ENCODE measurements at regions not wholly inside any gene's neighbourhood (a gene's known extent, or its start where the extent isn't known, plus 50 kb on each side); places are given as distances from the start of the nearest gene placed in this dataset.

- peak in 1 of 2 donors; percentile 30 for DNase-seq
Measured at GRCh38 chr5:74250304-74251102, 390.0 kb downstream of the ENC1 start.

GRCh38 chr5:74248576-74248975 lies 392.0 kb downstream of the ENC1 start:
- DNase-seq = no peak

- no peak for DNase-seq
Measured at GRCh38 chr5:74244406-74244805, 396.1 kb downstream of the ENC1 start.

- DNase-seq = no peak
Measured at GRCh38 chr5:74243634-74244033, 396.9 kb downstream of the ENC1 start.

GRCh38 chr5:74242516-74242915 lies 398.0 kb downstream of the ENC1 start:
- no peak for DNase-seq

- no peak for DNase-seq
Measured at GRCh38 chr5:74241751-74242140, 398.8 kb downstream of the ENC1 start.

GRCh38 chr5:74240783-74241750 lies 399.5 kb downstream of the ENC1 start:
- peak in 1 of 2 donors; percentile 11 for DNase-seq

- DNase-seq = peak in 1 of 2 donors; percentile 93
Measured at GRCh38 chr5:74239261-74239660, 401.3 kb downstream of the ENC1 start.

- DNase-seq = no peak
Measured at GRCh38 chr5:74237571-74238145, 402.9 kb downstream of the ENC1 start.

GRCh38 chr5:74235552-74235951 lies 405.0 kb downstream of the ENC1 start:
- DNase-seq = no peak

- no peak for DNase-seq
Measured at GRCh38 chr5:74233571-74233970, 407.0 kb downstream of the ENC1 start.

- no peak for DNase-seq
Measured at GRCh38 chr5:74233091-74233490, 407.4 kb downstream of the ENC1 start.

- no peak for DNase-seq
Measured at GRCh38 chr5:74232276-74232675, 408.3 kb downstream of the ENC1 start.

- no peak for DNase-seq
Measured at GRCh38 chr5:74231697-74232096, 408.8 kb downstream of the ENC1 start.

GRCh38 chr5:74226716-74227485 lies 413.6 kb downstream of the ENC1 start:
- DNase-seq = no peak

- no peak for DNase-seq
Measured at GRCh38 chr5:74225587-74225986, 414.9 kb downstream of the ENC1 start.

GRCh38 chr5:74224331-74224730 lies 416.2 kb downstream of the ENC1 start:
- DNase-seq = no peak

GRCh38 chr5:74222806-74223205 lies 417.7 kb downstream of the ENC1 start:
- DNase-seq = no peak

GRCh38 chr5:74221413-74221812 lies 419.1 kb downstream of the ENC1 start:
- DNase-seq = no peak

- no peak for DNase-seq
Measured at GRCh38 chr5:74216012-74216411, 424.5 kb downstream of the ENC1 start.

GRCh38 chr5:74212336-74212735 lies 428.2 kb downstream of the ENC1 start:
- peak in 1 of 2 donors; percentile 77 for DNase-seq

- DNase-seq = no peak
Measured at GRCh38 chr5:74209571-74209970, 431.0 kb downstream of the ENC1 start.
